ENCODE measurements at regions not wholly inside any gene's neighbourhood (a gene's known extent, or its start where the extent isn't known, plus 50 kb on each side); places are given as distances from the start of the nearest gene placed in this dataset.
"Not testable (repeated sequence)": the region's sequence is repeated elsewhere in the genome, so short reads cannot be mapped to it uniquely, and the experiment has no call there.

- Histone ChIP-seq H2AFZ (ENCODE audit: low read depth, low read length) (no peak overlapping the region), H3F3A (ENCODE audit: insufficient read depth, low read length, poor library complexity, severe bottlenecking) (no peaks in the 10 kb centered on the region), H3K9me3 (ENCODE audit: low read length) (peaks cover 8% of the 10 kb centered on the region), H3K4me2 (ENCODE audit: low read length) (no peak overlapping the region), H3K9ac (ENCODE audit: low read length) (no peak overlapping the region), H3K27ac (ENCODE audit: low read length) (no peak overlapping the region), H3K9me2 (ENCODE audit: insufficient read depth, low read length) (no peaks in the 10 kb centered on the region), H3K36me3 (ENCODE audit: insufficient read depth, low read length) (no peaks in the 10 kb centered on the region), H3K27me3 (ENCODE audit: insufficient read depth, low read depth, low read length) (no peaks in the 10 kb centered on the region), H3K4me3 (ENCODE audit: low read length) (no peak overlapping the region), H4K20me1 (ENCODE audit: insufficient read depth) (no peaks in the 10 kb centered on the region), H3K79me2 (replicated peaks; ENCODE audit: insufficient read depth, low read length) (no peaks in the 10 kb centered on the region)
- TF ChIP-seq EP300 (conservative IDR thresholded peaks at IDR 0.05; ENCODE audit: poor library complexity, severe bottlenecking) (no peak), SMC3 (conservative IDR thresholded peaks at IDR 0.05; ENCODE audit: poor library complexity) (no peak), TAF1 (IDR thresholded peaks at IDR 0.05; ENCODE audit: low read depth) (no peak), MXI1 (conservative IDR thresholded peaks at IDR 0.05; ENCODE audit: poor library complexity, severe bottlenecking) (no peak), RAD21 (conservative IDR thresholded peaks at IDR 0.05) (no peak), POLR2AphosphoS5 (IDR thresholded peaks at IDR 0.05) (no peak), EZH2 (IDR thresholded peaks at IDR 0.05; ENCODE audit: borderline replicate concordance, insufficient read depth, low read length, poor library complexity, severe bottlenecking) (no peak), CTCF (IDR thresholded peaks at IDR 0.05; ENCODE audit: poor library complexity, severe bottlenecking) (no peak)
Measured at GRCh38 chr15:25172691-25173090, 217.9 kb downstream of the SNRPN start.

GRCh38 chr15:25173241-25174028 is 218.6 kb downstream of the SNRPN start:
- Histone ChIP-seq H3K4me3 (ENCODE audit: low read length) (no peak overlapping the region), H3K79me2 (replicated peaks; ENCODE audit: insufficient read depth, low read length) (no peaks in the 10 kb centered on the region), H3K9ac (ENCODE audit: low read length) (no peak overlapping the region), H3K27me3 (ENCODE audit: insufficient read depth, low read depth, low read length) (no peaks in the 10 kb centered on the region), H3K9me2 (ENCODE audit: insufficient read depth, low read length) (no peaks in the 10 kb centered on the region), H2AFZ (ENCODE audit: low read depth, low read length) (no peak overlapping the region), H3K36me3 (ENCODE audit: insufficient read depth, low read length) (no peaks in the 10 kb centered on the region), H3K27ac (ENCODE audit: low read length) (no peak overlapping the region), H4K20me1 (ENCODE audit: insufficient read depth) (no peaks in the 10 kb centered on the region), H3F3A (ENCODE audit: insufficient read depth, low read length, poor library complexity, severe bottlenecking) (no peaks in the 10 kb centered on the region), H3K4me2 (ENCODE audit: low read length) (no peak overlapping the region), H3K9me3 (ENCODE audit: low read length) (peaks cover 8% of the 10 kb centered on the region)
- TF ChIP-seq EP300 (conservative IDR thresholded peaks at IDR 0.05; ENCODE audit: poor library complexity, severe bottlenecking) = no peak
- TF ChIP-seq RAD21 (conservative IDR thresholded peaks at IDR 0.05) = no peak
- TF ChIP-seq MXI1 (conservative IDR thresholded peaks at IDR 0.05; ENCODE audit: poor library complexity, severe bottlenecking) = no peak

DNA sequence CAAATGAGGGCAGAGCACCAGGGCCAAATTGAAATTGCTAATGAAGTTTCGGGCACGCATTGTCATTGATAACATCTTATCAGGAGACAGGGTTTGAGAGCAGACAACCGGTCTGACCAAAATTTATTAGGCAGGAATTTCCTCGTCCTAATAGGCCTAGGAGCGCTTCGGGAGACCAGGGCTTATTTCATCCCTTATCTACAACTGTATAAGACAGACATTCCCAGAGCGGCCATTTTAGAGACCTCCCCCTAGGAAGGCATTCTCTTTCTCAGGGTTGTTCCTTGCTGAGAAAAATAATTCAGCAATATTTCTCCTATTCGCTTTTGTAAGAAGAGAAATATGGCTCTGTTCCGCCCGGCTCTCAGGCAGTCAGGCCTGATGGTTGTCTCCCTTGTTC is 219.4 kb downstream of the SNRPN start:
- H4K20me1 ChIP-seq (ENCODE audit: insufficient read depth); H3K27me3 ChIP-seq (ENCODE audit: insufficient read depth, low read depth, low read length); H2AFZ ChIP-seq (ENCODE audit: low read depth, low read length); H3K9me3 ChIP-seq (ENCODE audit: low read length); H3K27ac ChIP-seq (ENCODE audit: low read length); H3K4me3 ChIP-seq (ENCODE audit: low read length); H3K79me2 ChIP-seq (replicated peaks; ENCODE audit: insufficient read depth, low read length); H3K9me2 ChIP-seq (ENCODE audit: insufficient read depth, low read length); H3F3A ChIP-seq (ENCODE audit: insufficient read depth, low read length, poor library complexity, severe bottlenecking); H3K36me3 ChIP-seq (ENCODE audit: insufficient read depth, low read length); H3K4me2 ChIP-seq (ENCODE audit: low read length); H3K9ac ChIP-seq (ENCODE audit: low read length): not testable (repeated sequence)
